ENCODE measurements at regions not wholly inside any gene's neighbourhood (a gene's known extent, or its start where the extent isn't known, plus 50 kb on each side); places are given as distances from the start of the nearest gene placed in this dataset.
"Not testable (repeated sequence)": the region's sequence is repeated elsewhere in the genome, so short reads cannot be mapped to it uniquely, and the experiment has no call there.

DNA sequence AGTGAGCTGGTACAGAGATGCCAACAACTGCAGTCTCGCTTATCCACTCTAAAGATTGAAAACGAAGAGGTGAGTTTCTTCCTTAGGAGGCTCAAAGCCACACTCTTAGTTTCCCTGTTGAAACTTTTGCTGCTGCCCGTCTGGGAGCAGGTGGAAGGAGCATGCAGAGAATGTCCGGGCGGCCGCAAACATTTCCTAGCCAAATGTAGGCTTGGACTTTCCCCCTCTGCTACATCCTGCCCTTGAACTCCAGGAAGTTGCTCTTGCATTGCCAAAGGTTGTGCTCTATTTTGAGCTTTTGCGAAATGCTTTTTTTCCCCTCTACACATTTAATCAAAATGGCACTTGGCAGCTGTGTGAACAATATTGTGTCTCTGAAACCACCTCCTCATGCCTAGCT, 65.0 kb upstream of the IKBKE start:
- not testable (repeated sequence) for TF ChIP-seq REST, NR3C1, ZC3H11A, SMC3, CTCF (IDR thresholded peaks at IDR 0.05)
- TF ChIP-seq, protein P1, sequence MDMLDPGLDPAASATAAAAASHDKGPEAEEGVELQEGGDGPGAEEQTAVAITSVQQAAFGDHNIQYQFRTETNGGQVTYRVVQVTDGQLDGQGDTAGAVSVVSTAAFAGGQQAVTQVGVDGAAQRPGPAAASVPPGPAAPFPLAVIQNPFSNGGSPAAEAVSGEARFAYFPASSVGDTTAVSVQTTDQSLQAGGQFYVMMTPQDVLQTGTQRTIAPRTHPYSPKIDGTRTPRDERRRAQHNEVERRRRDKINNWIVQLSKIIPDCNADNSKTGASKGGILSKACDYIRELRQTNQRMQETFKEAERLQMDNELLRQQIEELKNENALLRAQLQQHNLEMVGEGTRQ (IDR thresholded peaks at IDR 0.05), result not testable (repeated sequence)
